Bronchial epithelial cell (primary cell): ENCODE measurements at regions not wholly inside any gene's neighbourhood (a gene's known extent, or its start where the extent isn't known, plus 50 kb on each side); places are given as distances from the start of the nearest gene placed in this dataset.

Experiments
- DNase-seq: peaks from one replicate; pipeline ENCODE4 v3.0.0-alpha.2; 2010; ENCODE audit warnings: low read depth
- FAIRE-seq: peaks from 2 replicates; lab custom pipeline; 2011; peaks lifted over from hg19 to GRCh38; lab: Jason Lieb, UNC
- H3K27me3 ChIP-seq: 2 replicates; pipeline ENCODE4 v1.5.1; 2011; ENCODE audit warnings: low read length; ENCODE audit not compliant: control insufficient read depth, insufficient read depth
- H3K36me3 ChIP-seq: 2 replicates; pipeline ENCODE4 v1.5.1; 2011; ENCODE audit warnings: low read length; ENCODE audit not compliant: control insufficient read depth, insufficient read depth
- H3K4me3 ChIP-seq: 2 replicates; pipeline ENCODE4 v1.5.1; 2011; ENCODE audit warnings: mild to moderate bottlenecking, low read depth, low read length, control low read depth
- CTCF ChIP-seq: IDR thresholded peaks from 2 replicates; pipeline ENCODE4 v1.5.1; 2011; ENCODE audit warnings: mild to moderate bottlenecking, moderate library complexity, low read length, control low read depth, inconsistent platforms; ENCODE audit not compliant: insufficient read depth, severe bottlenecking

GRCh38 chr18:47549021-47549540 lies 297.6 kb upstream of the SKOR2 start:
- Histone ChIP-seq H3K4me3 (no peak overlapping the region), H3K27me3 (no peaks in the 10 kb centered on the region), H3K36me3 (no peaks in the 10 kb centered on the region)
- DNase-seq, result no peak
- no peak for FAIRE-seq
- TF ChIP-seq CTCF, result no peak

DNA sequence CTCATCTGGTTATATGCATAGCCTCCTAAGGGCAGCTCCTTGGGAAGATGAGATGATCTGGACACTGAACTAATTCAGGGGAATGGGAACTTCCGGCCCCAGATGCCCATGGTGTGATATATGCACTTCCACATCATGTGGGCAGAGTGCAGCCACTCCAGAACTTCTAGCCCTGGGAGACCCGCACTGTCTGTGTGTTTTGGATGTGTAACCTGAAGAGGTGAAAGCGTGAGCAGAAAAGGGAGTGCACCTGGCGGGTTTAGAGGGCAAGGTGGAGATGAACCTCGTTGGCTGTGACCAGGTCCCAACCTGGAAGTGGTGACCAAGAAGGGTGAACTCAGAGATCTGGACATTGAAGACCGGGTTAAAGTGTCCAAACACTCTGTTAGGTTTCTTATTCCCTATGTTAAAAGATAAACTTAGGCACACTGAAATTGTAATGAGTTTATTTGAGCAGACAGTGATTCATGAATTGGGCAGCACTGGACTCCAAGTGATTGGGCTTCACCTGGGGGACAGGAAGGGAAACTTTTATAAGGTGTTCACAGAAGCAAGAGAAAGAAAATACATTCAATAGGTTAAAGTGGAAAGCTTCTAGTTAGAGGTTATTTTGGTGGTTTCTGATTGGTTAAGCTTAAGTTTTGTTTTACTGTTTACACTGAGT lies 296.2 kb upstream of the SKOR2 start:
- H3K36me3 ChIP-seq, result no peaks in the 10 kb centered on the region
- no peaks in the 10 kb centered on the region for H3K27me3 ChIP-seq
- DNase-seq, result no peak
- TF ChIP-seq CTCF, result no peak
- FAIRE-seq, result no peak
- H3K4me3 ChIP-seq, result no peak overlapping the region

GRCh38 chr18:47545613-47546012 lies 294.2 kb upstream of the SKOR2 start:
- TF ChIP-seq CTCF, result no peak
- FAIRE-seq (no peak), DNase-seq (no peak)
- Histone ChIP-seq H3K4me3 (no peak overlapping the region), H3K27me3 (no peaks in the 10 kb centered on the region), H3K36me3 (no peaks in the 10 kb centered on the region)

DNA sequence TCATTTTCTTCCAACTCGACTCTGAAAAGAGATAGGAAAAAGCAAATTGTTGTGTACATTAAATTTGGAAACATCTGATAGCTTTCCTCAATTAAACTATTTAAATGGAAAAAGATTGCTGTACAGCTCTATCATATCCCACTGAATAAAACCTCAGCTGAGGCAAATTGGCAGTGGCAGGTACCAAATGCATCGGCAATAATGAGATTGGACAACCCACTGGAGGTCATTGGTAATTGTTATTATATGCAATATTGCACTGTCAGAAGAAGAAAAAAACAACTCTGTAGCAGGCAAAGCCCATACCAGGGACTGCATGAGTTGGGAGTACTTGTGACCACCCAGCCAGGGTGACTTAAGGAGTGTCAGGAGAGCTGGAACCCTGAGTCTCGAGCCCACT lies 291.6 kb upstream of the SKOR2 start:
- Histone ChIP-seq H3K27me3 (no peaks in the 10 kb centered on the region), H3K36me3 (no peaks in the 10 kb centered on the region), H3K4me3 (no peak overlapping the region)
- FAIRE-seq (no peak), DNase-seq (no peak)
- TF ChIP-seq CTCF, result no peak

DNA sequence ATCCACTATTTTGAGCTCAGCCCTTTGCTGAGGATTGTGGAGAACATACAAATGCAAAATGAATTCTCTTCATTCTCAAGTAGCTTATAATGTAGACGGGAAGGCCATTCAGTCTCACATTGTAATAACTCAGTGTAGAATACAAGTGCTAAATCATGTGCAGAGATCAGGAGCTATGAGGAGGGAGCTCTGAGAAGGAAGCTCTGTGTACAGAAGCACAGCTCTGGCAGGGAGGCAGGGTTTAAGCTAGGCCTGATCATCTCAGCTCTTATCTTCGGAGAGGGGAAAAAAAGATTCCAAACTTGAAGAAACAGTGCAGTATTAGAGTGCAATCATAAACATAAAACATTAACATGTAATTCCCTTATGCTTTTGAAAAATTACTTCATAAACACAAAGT lies 291.1 kb upstream of the SKOR2 start:
- DNase-seq (no peak), FAIRE-seq (no peak)
- H3K4me3 ChIP-seq, result no peak overlapping the region
- H3K36me3 ChIP-seq, result no peaks in the 10 kb centered on the region
- no peak for TF ChIP-seq CTCF
- H3K27me3 ChIP-seq, result no peaks in the 10 kb centered on the region

DNA sequence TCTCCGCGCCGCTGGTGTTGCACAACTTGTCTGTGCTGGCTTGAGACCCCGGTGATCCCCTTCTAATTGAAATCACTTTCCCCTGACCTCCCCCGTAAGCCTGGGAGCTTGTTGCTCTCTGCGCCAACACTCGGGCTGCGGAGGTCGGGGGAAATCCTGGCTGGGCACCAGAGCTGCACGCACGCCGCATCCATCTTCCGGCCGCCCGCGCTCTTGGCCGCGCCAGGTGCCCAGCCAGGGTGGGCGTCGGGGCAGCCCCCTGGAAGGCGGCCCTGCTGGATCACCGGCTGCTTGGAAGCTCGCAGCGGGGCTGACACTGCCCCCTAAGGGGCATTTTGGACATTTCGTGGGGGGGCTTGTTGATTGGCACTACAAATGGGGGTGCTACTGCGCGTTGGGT lies 280.3 kb upstream of the SKOR2 start:
- no peak overlapping the region for H3K4me3 ChIP-seq
- no peaks in the 10 kb centered on the region for H3K36me3 ChIP-seq
- DNase-seq, result no peak
- FAIRE-seq, result no peak
- H3K27me3 ChIP-seq, result no peaks in the 10 kb centered on the region
- TF ChIP-seq CTCF, result no peak
